HEK293 (cell line): ENCODE measurements at regions not wholly inside any gene's neighbourhood (a gene's known extent, or its start where the extent isn't known, plus 50 kb on each side); places are given as distances from the start of the nearest gene placed in this dataset.

Experiments used
- CTCF ChIA-PET: fragments of 350-600 bp; formaldehyde crosslinking; extraction: SDS; loops from one replicate; lab custom pipeline; 2021; ENCODE audit warnings: antibody characterized with exemption; lab: Yijun Ruan, JAX
- POLR2A ChIA-PET: fragments of 300-600 bp; formaldehyde crosslinking; extraction: SDS; loops from one replicate; lab custom pipeline; 2020; ENCODE audit warnings: antibody characterized with exemption, inconsistent platforms; lab: Yijun Ruan, JAX
- H3K27ac ChIP-seq: fragments of 200-500 bp; sonication (Bioruptor generic); 2 replicates; pipeline ENCODE4 v1.5.1; 2014; ENCODE audit warnings: low read depth, low read length, control low read depth, inconsistent platforms; ENCODE audit errors: extremely low read depth
- H3K36me3 ChIP-seq, 2 experiments: fragments of 200-500 bp in 1 of 2; sonication (Bioruptor generic) in 1 of 2; 1 replicate in 1 of 2; 2 replicates in 1 of 2; pipeline ENCODE4 v1.5.1; 2014 to 2017; ENCODE audit warnings: inconsistent platforms in 2 of 2, low read length in 2 of 2; ENCODE audit not compliant: control insufficient read depth in 2 of 2, insufficient read depth in 1 of 2
- H3K4me1 ChIP-seq: fragments of 200-500 bp; sonication (Bioruptor generic); 2 replicates; pipeline ENCODE4 v1.5.1; 2014; ENCODE audit warnings: mild to moderate bottlenecking, low read length, inconsistent platforms; ENCODE audit not compliant: control insufficient read depth, insufficient read depth
- H3K4me3 ChIP-seq: 2 replicates; pipeline ENCODE4 v1.5.1; 2011; ENCODE audit warnings: low read depth, mild to moderate bottlenecking, control low read depth, low read length, moderate library complexity
- H3K9me3 ChIP-seq: fragments of 200-500 bp; sonication (Bioruptor generic); 2 replicates; pipeline ENCODE4 v1.5.1; 2014; ENCODE audit warnings: low read depth, low read length, inconsistent platforms; ENCODE audit not compliant: control insufficient read depth, insufficient read depth
- EGR2 ChIP-seq: fragments of 450-650 bp; formaldehyde crosslinking; IDR thresholded peaks from 2 replicates; pipeline ENCODE4 v1.5.1; 2016; ENCODE audit warnings: low read depth, missing biosample characterization, missing genetic modification characterization
- OVOL3 ChIP-seq: fragments of 450-650 bp; formaldehyde crosslinking; IDR thresholded peaks from 2 replicates; pipeline ENCODE4 v1.5.1; 2016; ENCODE audit warnings: missing biosample characterization, missing genetic modification characterization
- PRDM1 ChIP-seq: fragments of 450-650 bp; formaldehyde crosslinking; IDR thresholded peaks from 2 replicates; pipeline ENCODE4; 2016; ENCODE audit warnings: missing biosample characterization, missing genetic modification characterization
- ZNF19 ChIP-seq: fragments of 450-650 bp; formaldehyde crosslinking; IDR thresholded peaks from 2 replicates; pipeline ENCODE4; 2016; ENCODE audit warnings: missing biosample characterization, missing genetic modification characterization, low read depth
- TF ChIP-seq, protein P1 (sequence below): fragments of 450-650 bp; formaldehyde crosslinking; IDR thresholded peaks from 2 replicates; pipeline ENCODE4 v1.5.1; 2016; ENCODE audit warnings: missing biosample characterization, missing genetic modification characterization, low read depth
- TF ChIP-seq, protein P2 (sequence below): fragments of 450-650 bp; formaldehyde crosslinking; IDR thresholded peaks from 2 replicates; pipeline ENCODE4 v1.5.1; 2016; ENCODE audit warnings: missing biosample characterization, missing genetic modification characterization

DNA sequence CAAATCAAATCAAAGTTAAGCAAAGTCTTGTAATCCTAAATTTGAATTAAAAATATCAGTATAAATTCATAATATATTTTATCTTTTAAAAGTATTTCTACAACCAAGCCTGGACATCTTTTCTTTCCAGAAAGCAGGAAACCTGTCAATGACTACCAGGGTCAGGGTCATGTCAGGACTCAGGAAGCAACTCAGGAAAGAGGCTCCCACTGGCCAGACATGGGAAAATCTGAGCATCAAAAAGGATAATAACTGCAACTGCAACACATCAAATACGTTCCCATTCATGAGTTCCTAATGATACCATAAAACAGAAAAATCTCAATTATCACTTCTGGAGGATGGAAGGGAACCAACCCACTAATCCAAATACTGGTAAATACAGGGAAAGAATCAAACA is 76.0 kb upstream of the GALNT18 start (continued):
- TF ChIP-seq, protein P1, sequence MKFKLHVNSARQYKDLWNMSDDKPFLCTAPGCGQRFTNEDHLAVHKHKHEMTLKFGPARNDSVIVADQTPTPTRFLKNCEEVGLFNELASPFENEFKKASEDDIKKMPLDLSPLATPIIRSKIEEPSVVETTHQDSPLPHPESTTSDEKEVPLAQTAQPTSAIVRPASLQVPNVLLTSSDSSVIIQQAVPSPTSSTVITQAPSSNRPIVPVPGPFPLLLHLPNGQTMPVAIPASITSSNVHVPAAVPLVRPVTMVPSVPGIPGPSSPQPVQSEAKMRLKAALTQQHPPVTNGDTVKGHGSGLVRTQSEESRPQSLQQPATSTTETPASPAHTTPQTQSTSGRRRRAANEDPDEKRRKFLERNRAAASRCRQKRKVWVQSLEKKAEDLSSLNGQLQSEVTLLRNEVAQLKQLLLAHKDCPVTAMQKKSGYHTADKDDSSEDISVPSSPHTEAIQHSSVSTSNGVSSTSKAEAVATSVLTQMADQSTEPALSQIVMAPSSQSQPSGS (tag by site-specific recombination): no peak

DNA sequence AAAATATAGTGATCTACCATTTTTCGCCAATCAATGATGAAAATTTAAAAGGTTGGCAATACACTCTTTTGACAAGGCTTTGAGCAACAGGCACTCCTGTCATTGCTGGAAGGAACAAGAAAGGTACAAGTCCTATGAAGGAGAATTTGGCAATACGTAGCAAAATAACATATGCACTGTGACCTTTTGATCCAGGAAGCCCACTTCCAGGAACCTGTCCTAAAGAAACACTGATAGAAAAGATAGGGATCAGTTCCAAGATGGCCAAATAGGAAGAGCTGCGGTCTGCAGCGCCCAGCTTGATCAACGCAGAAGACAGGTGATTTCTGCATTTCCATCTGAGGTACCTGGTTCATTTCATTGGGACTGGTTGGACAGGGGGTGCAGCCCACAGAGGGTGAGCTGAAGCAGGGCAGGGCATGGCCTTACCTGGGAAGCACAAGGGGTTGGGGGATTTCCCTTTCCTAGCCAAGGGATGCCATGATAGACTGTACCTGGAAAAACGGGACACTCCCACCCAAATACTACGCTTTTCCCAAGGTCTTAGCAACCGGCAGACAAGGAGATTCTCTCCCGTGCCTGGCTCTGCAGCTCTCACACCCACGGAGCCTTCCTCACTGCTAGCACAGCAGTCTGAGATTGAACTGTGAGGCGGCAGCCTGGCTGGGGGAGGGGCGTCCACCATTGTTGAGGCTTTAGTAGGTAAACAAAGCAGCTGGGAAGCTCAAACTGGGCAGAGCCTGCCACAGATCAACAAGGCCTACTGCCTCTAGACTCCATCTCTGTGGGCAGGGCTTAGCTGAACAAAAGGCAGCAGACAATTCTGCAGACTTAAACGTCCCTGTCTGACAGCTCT is 69.7 kb upstream of the GALNT18 start:
- no peaks in the 10 kb centered on the region for H3K36me3 ChIP-seq
- H3K27ac ChIP-seq: no peak overlapping the region
- POLR2A ChIA-PET: no interaction called here
- no peak overlapping the region for H3K4me3 ChIP-seq
- CTCF ChIA-PET: no interaction called here
- TF ChIP-seq EGR2 (tag by site-specific recombination): 0 out of 2 replicates have a peak, but pooled peaks have one; percentile 13
- TF ChIP-seq PRDM1 (tag by site-specific recombination): no peak
- H3K9me3 ChIP-seq: no peaks in the 10 kb centered on the region
- no peaks in the 10 kb centered on the region for H3K4me1 ChIP-seq

DNA sequence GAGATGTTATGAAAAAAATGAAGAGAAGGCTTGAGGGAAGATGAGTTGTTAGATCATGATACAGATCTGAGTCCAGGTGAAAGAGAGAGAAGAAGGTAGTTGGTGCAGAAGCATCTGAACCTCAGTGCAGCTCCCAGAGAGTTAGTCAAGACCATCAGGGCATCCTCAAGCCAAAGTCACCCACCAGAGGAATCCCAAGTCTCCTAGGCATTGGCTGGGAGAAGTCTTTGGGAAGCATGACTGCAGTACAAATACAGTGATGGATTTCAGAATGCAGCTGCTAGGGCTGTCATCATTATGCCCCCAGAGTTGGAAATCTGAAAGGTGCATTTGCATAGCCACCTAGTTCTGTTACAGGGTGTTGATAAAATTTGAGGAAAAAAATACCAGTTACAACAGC is 59.7 kb upstream of the GALNT18 start:
- H3K36me3 ChIP-seq: no peaks in the 10 kb centered on the region
- TF ChIP-seq, protein P2, sequence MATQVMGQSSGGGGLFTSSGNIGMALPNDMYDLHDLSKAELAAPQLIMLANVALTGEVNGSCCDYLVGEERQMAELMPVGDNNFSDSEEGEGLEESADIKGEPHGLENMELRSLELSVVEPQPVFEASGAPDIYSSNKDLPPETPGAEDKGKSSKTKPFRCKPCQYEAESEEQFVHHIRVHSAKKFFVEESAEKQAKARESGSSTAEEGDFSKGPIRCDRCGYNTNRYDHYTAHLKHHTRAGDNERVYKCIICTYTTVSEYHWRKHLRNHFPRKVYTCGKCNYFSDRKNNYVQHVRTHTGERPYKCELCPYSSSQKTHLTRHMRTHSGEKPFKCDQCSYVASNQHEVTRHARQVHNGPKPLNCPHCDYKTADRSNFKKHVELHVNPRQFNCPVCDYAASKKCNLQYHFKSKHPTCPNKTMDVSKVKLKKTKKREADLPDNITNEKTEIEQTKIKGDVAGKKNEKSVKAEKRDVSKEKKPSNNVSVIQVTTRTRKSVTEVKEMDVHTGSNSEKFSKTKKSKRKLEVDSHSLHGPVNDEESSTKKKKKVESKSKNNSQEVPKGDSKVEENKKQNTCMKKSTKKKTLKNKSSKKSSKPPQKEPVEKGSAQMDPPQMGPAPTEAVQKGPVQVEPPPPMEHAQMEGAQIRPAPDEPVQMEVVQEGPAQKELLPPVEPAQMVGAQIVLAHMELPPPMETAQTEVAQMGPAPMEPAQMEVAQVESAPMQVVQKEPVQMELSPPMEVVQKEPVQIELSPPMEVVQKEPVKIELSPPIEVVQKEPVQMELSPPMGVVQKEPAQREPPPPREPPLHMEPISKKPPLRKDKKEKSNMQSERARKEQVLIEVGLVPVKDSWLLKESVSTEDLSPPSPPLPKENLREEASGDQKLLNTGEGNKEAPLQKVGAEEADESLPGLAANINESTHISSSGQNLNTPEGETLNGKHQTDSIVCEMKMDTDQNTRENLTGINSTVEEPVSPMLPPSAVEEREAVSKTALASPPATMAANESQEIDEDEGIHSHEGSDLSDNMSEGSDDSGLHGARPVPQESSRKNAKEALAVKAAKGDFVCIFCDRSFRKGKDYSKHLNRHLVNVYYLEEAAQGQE (tag by site-specific recombination): no peak
- no peak for TF ChIP-seq OVOL3 (tag by site-specific recombination)
- H3K4me1 ChIP-seq: no peaks in the 10 kb centered on the region
- no peak overlapping the region for H3K4me3 ChIP-seq
- H3K27ac ChIP-seq: no peak overlapping the region
- H3K9me3 ChIP-seq: no peaks in the 10 kb centered on the region
- POLR2A ChIA-PET: no interaction called here
- CTCF ChIA-PET: interaction anchor here (0.6 kb wide), 1 partner anchor 1009 kb away, joined by 3 read pairs; no protein-coding TSS in a partner anchor

DNA sequence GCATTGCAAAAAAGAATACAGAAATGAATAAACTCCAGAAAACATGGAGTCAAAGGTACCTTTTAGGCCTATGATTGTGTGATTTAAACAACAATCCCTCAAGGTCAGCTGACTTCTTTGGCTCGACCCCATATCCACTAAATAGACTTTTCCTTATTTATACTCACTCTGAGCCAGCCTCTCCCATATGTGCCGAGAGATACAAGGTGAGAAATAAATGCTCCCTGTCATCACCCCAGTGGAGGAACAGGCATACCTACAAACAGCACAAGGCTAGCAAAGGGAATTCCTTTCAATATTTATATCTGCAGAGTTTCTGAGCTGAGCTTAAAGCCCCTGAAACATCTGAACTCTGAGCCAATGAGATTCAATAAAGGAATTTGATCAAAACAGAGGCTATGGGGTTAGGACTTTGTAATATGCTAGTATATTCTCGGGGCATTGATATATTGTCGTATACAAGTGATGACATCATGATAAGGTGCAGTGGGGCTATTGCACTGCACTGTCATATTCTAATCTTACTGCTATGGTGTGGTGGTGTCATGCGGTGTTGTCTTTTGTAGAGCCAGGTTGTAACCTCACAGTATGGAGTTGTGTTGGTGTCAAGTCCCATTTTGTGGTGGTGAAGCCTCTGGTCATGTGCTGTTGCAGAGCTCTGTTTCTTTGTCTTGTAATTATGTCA is 56.0 kb upstream of the GALNT18 start:
- no peak overlapping the region for H3K4me3 ChIP-seq
- H3K27ac ChIP-seq: no peak overlapping the region
- ChIA-PET CTCF (interaction anchor here (0.6 kb wide), 1 partner anchor 26 kb away, joined by 4 read pairs; no protein-coding TSS in a partner anchor), POLR2A (no interaction called here)
- no peaks in the 10 kb centered on the region for H3K36me3 ChIP-seq
- no peaks in the 10 kb centered on the region for H3K9me3 ChIP-seq
- TF ChIP-seq, protein P1 (tag by site-specific recombination): 0 out of 2 replicates have a peak, but pooled peaks have one; percentile 29
- TF ChIP-seq ZNF19: no peak
- no peaks in the 10 kb centered on the region for H3K4me1 ChIP-seq
